BLaER1 treated with 17β-estradiol and CSF1 and Interleukin-3, amounts not matched to agents 10 nM and 100 nM (cell line): ENCODE measurements at regions not wholly inside any gene's neighbourhood (a gene's known extent, or its start where the extent isn't known, plus 50 kb on each side); places are given as distances from the start of the nearest gene placed in this dataset.
A peak's percentile ranks its signal among the peaks of the same experiment; 100 is the strongest.

Source experiments
- H3K27ac ChIP-seq, 11 experiments: shearing (Covaris generic); formaldehyde crosslinking; 2 replicates each; pipeline ENCODE4 v1.8.1; 2022
- H3K27me3 ChIP-seq, 11 experiments: shearing (Covaris generic); formaldehyde crosslinking; 2 replicates each; pipeline ENCODE4 v1.8.1; 2022
- H3K36me3 ChIP-seq, 11 experiments: shearing (Covaris generic); formaldehyde crosslinking; 2 replicates each; pipeline ENCODE4 v1.8.1; 2022
- H3K4me1 ChIP-seq, 10 experiments: shearing (Covaris generic); formaldehyde crosslinking; 2 replicates each; pipeline ENCODE4 v1.8.1; 2022
- H3K4me2 ChIP-seq, 11 experiments: shearing (Covaris generic); formaldehyde crosslinking; 2 replicates each; pipeline ENCODE4 v1.8.1; 2022
- H3K4me3 ChIP-seq, 10 experiments: shearing (Covaris generic); formaldehyde crosslinking; 2 replicates each; pipeline ENCODE4 v1.8.1; 2022
- H3K9ac ChIP-seq, 11 experiments: shearing (Covaris generic); formaldehyde crosslinking; 2 replicates each; pipeline ENCODE4 v1.8.1; 2022
- H3K9me3 ChIP-seq, 11 experiments: shearing (Covaris generic); formaldehyde crosslinking; replicated peaks in 1 of 11; 2 replicates each; pipeline ENCODE4 v1.8.1; 2022
- H4K20me1 ChIP-seq, 11 experiments: shearing (Covaris generic); formaldehyde crosslinking; 2 replicates each; pipeline ENCODE4 v1.8.1; 2022
- Cebpa-rat ChIP-seq, 11 experiments: shearing (Covaris generic); IDR thresholded peaks; 2 replicates each; pipeline ENCODE4 v1.8.1; 2022

- Histone ChIP-seq H3K4me3 (no peak overlapping the region), H3K27ac (no peak overlapping the region), H3K27me3 (no peaks in the 10 kb centered on the region), H3K36me3 (no peaks in the 10 kb centered on the region), H3K9ac (no peak overlapping the region), H3K4me1 (no peaks in the 10 kb centered on the region), H4K20me1 (no peaks in the 10 kb centered on the region), H3K4me2 (no peak overlapping the region), H3K9me3 (no peaks in the 10 kb centered on the region)
- no peak for TF ChIP-seq Cebpa-rat (IDR thresholded peaks at IDR 0.05)
Observed at GRCh38 chr15:60215225-60215963, 182.4 kb downstream of the ANXA2 start.

DNA sequence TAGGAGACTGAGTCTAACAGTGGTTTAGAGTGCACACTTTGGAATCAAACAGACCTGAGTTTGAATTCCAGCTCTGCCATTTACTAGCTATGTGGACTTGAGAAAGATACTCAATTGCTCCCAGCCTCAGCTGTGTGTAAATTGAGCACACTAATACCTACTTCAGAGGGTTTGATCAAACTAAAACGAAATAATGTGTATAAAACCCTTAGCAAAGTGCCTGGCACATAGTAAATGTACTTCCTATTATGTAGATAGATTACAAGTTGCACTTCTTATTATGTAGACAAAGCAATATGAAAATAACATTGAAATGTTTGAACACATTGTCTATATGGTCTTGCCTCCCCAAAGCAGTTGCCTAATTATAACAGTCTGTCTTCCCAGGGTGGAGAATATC is 180.6 kb downstream of the ANXA2 start:
- Histone ChIP-seq H3K9me3 (no peaks in the 10 kb centered on the region), H4K20me1 (no peaks in the 10 kb centered on the region), H3K4me3 (no peak overlapping the region), H3K27me3 (no peaks in the 10 kb centered on the region), H3K9ac (no peak overlapping the region), H3K4me2 (no peak overlapping the region), H3K27ac (no peak overlapping the region), H3K36me3 (no peaks in the 10 kb centered on the region), H3K4me1 (no peaks in the 10 kb centered on the region)
- no peak for TF ChIP-seq Cebpa-rat (IDR thresholded peaks at IDR 0.05)

- Histone ChIP-seq H4K20me1 (no peaks in the 10 kb centered on the region), H3K9me3 (no peaks in the 10 kb centered on the region), H3K4me3 (no peak overlapping the region), H3K27me3 (no peaks in the 10 kb centered on the region), H3K4me1 (no peaks in the 10 kb centered on the region), H3K4me2 (no peak overlapping the region), H3K9ac (no peak overlapping the region), H3K27ac (no peak overlapping the region), H3K36me3 (no peaks in the 10 kb centered on the region)
- TF ChIP-seq Cebpa-rat (IDR thresholded peaks at IDR 0.05): no peak
Observed at GRCh38 chr15:60218256-60218655, 179.5 kb downstream of the ANXA2 start.

DNA sequence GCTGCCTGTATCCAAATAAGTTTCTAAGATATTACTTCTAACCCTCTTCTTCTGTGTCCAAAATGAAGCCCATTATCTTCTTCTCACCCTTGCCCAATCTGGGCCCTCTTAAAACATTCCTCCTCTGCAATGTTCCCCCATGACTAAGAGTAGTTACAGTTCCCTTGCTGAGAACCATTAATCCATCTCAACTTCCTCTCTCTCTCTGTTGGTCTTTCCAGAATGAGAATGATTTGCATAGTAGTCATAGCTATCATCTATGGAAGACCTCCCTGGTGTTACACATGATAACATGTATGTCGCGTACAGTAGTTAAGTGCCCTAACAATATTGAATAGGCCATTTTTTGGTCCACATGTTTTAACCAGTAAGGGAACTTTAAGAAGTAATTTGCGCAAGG is 177.9 kb downstream of the ANXA2 start:
- H3K4me1 ChIP-seq: no peaks in the 10 kb centered on the region
- H3K27ac ChIP-seq: no peak overlapping the region
- H4K20me1 ChIP-seq: no peaks in the 10 kb centered on the region
- no peak overlapping the region for H3K9ac ChIP-seq
- H3K9me3 ChIP-seq: no peaks in the 10 kb centered on the region
- H3K36me3 ChIP-seq: no peaks in the 10 kb centered on the region
- H3K4me2 ChIP-seq: no peak overlapping the region
- H3K4me3 ChIP-seq: no peak overlapping the region
- no peak for TF ChIP-seq Cebpa-rat (IDR thresholded peaks at IDR 0.05)
- no peaks in the 10 kb centered on the region for H3K27me3 ChIP-seq

GRCh38 chr15:60221356-60221755 is 176.4 kb downstream of the ANXA2 start:
- H3K36me3 ChIP-seq: no peaks in the 10 kb centered on the region
- no peak overlapping the region for H3K4me2 ChIP-seq
- no peaks in the 10 kb centered on the region for H4K20me1 ChIP-seq
- H3K27ac ChIP-seq: no peak overlapping the region
- no peaks in the 10 kb centered on the region for H3K9me3 ChIP-seq
- H3K4me1 ChIP-seq: no peaks in the 10 kb centered on the region
- H3K9ac ChIP-seq: no peak overlapping the region
- no peaks in the 10 kb centered on the region for H3K27me3 ChIP-seq
- no peak for TF ChIP-seq Cebpa-rat (IDR thresholded peaks at IDR 0.05)
- H3K4me3 ChIP-seq: no peak overlapping the region

DNA sequence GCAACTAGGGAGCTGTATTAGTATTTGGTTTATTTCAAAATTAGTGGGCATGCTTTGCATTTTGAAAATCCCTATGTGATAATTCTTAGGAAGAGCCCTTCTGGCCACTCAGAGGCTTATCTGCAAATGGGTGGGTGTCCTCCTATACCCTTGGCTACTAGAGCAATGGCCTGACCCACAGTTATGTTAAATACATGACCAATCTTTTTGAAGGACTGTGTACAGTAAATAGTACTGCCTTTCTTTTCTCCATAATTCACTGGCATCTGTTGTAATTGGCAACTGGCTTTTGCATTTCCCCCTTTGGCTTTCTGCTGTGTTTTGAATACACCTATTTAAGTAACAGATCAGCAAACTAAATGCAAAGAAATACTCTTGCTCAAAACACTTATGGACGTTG is 175.4 kb downstream of the ANXA2 start:
- no peaks in the 10 kb centered on the region for H3K36me3 ChIP-seq
- H3K27ac ChIP-seq: no peak overlapping the region
- no peaks in the 10 kb centered on the region for H3K27me3 ChIP-seq
- H3K9me3 ChIP-seq: no peaks in the 10 kb centered on the region
- H3K4me3 ChIP-seq: no peak overlapping the region
- H3K4me2 ChIP-seq: no peak overlapping the region
- TF ChIP-seq Cebpa-rat (IDR thresholded peaks at IDR 0.05): no peak
- H3K9ac ChIP-seq: no peak overlapping the region
- no peaks in the 10 kb centered on the region for H4K20me1 ChIP-seq
- H3K4me1 ChIP-seq: no peaks in the 10 kb centered on the region

DNA sequence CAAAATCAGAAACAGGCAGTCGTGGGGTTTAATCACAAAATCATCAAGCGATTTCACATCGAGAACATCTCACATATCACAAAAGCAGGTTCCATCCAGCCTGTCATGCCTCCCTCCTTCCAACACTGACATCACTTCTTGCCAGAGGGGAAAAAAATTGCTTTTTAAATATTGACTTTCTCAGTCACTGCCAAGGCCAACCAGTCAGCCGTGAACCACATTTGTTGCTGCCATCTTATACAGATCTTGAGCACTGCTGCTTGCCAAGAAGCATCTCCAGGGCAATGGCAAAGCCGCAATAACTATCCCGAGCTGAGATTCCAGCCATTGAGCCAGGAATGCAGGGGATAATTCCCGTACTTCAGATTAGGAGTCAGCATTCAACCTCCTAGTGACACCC is 174.6 kb downstream of the ANXA2 start:
- TF ChIP-seq Cebpa-rat (IDR thresholded peaks at IDR 0.05): no peak
- no peaks in the 10 kb centered on the region for H3K36me3 ChIP-seq

GRCh38 chr15:60226924-60227323 is 170.9 kb downstream of the ANXA2 start:
- no peaks in the 10 kb centered on the region for H3K9me3 ChIP-seq
- no peaks in the 10 kb centered on the region for H3K27me3 ChIP-seq
- no peaks in the 10 kb centered on the region for H3K36me3 ChIP-seq

More for the DNA sequence above, 174.6 kb downstream of the ANXA2 start:
- Histone ChIP-seq H3K9me3 (no peaks in the 10 kb centered on the region), H3K4me1 (no peaks in the 10 kb centered on the region), H3K4me2 (no peak overlapping the region), H4K20me1 (no peaks in the 10 kb centered on the region), H3K4me3 (no peak overlapping the region), H3K27me3 (no peaks in the 10 kb centered on the region), H3K9ac (no peak overlapping the region), H3K27ac (no peak overlapping the region)

GRCh38 chr15:60228101-60228500 is 169.7 kb downstream of the ANXA2 start:
- H3K9ac ChIP-seq: no peak overlapping the region
- H3K4me1 ChIP-seq: peaks cover 3 to 9% (median 7%) of the 10 kb centered on the region in 10 experiments; a peak in 15 of 20 replicates
- no peak for TF ChIP-seq Cebpa-rat (IDR thresholded peaks at IDR 0.05)
- no peaks in the 10 kb centered on the region for H3K9me3 ChIP-seq
- H3K27ac ChIP-seq: no peak overlapping the region
- no peaks in the 10 kb centered on the region for H4K20me1 ChIP-seq
- H3K4me2 ChIP-seq: no peak overlapping the region
- H3K36me3 ChIP-seq: no peaks in the 10 kb centered on the region
- H3K27me3 ChIP-seq: no peaks in the 10 kb centered on the region
- no peak overlapping the region for H3K4me3 ChIP-seq

More at GRCh38 chr15:60226924-60227323, 170.9 kb downstream of the ANXA2 start:
- no peak overlapping the region for H3K4me2 ChIP-seq
- no peak overlapping the region for H3K4me3 ChIP-seq
- H3K9ac ChIP-seq: no peak overlapping the region
- peaks cover 3 to 9% (median 7%) of the 10 kb centered on the region in 10 experiments; a peak in 15 of 20 replicates for H3K4me1 ChIP-seq
- H4K20me1 ChIP-seq: no peaks in the 10 kb centered on the region
- no peak for TF ChIP-seq Cebpa-rat (IDR thresholded peaks at IDR 0.05)
- H3K27ac ChIP-seq: no peak overlapping the region

DNA sequence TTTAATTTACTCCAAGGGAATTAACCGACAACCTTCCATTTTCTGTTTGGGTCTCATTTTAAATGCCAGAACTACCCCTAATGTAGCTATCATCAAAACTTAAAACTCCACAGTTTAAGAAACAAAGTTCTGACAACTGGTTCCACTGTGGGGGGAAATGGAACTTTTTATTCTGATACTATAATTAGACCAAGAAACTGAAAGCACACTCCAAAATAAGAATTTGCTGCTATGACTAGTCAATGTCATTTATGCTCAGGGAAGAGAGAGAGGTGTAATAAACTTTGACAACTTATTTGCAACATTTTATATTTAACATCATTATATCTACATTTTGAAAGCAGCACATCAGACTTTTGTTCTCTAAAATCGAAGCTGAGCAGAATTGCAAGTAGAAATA is 169.2 kb downstream of the ANXA2 start:
- no peaks in the 10 kb centered on the region for H3K9me3 ChIP-seq
- H4K20me1 ChIP-seq: no peaks in the 10 kb centered on the region
- peaks cover 3 to 9% (median 7%) of the 10 kb centered on the region in 10 experiments; a peak in 15 of 20 replicates for H3K4me1 ChIP-seq
- TF ChIP-seq Cebpa-rat (IDR thresholded peaks at IDR 0.05): no peak
- H3K9ac ChIP-seq: no peak overlapping the region
- no peak overlapping the region for H3K27ac ChIP-seq
- H3K27me3 ChIP-seq: no peaks in the 10 kb centered on the region
- H3K4me3 ChIP-seq: no peak overlapping the region
- no peaks in the 10 kb centered on the region for H3K36me3 ChIP-seq
- peak overlapping the region in 9 of 11 experiments; percentile 34 to 62 (median 41); a peak in 15 of 22 replicates for H3K4me2 ChIP-seq
